Astrocyte (in vitro differentiated cells and primary cell): ENCODE measurements at regions not wholly inside any gene's neighbourhood (a gene's known extent, or its start where the extent isn't known, plus 50 kb on each side); places are given as distances from the start of the nearest gene placed in this dataset.

ENCODE experiments used
- EZH2 ChIP-seq: IDR thresholded peaks from 2 replicates; pipeline ENCODE4 v1.6.1; 2012; ENCODE audit warnings: mild to moderate bottlenecking, low read length, inconsistent platforms; ENCODE audit not compliant: insufficient read depth
- TF ChIP-seq, protein P1 (sequence below): IDR thresholded peaks from 2 replicates; pipeline ENCODE4 v1.5.1; 2011; ENCODE audit warnings: low read depth, mild to moderate bottlenecking, inconsistent platforms, low read length, moderate library complexity; ENCODE audit not compliant: insufficient read depth

DNA sequence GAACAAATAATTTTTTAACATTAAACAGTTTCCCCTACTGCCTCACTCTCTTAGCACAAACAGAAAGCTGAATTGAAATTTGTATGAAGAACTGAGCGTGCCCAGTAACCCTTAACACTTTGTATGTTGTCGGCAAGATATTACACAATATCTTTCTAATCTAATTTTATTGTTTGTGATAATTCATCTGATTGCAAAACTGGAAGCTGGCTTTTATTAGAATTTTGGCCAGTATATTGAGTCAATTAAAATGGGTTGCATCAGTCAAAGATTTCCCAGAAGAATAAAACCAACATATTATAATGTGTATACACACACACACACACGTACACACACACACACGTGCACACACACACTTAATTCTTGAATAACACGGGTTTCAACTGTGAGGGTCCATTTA lies 2332.1 kb downstream of the PCDH7 start:
- TF ChIP-seq, protein P1, sequence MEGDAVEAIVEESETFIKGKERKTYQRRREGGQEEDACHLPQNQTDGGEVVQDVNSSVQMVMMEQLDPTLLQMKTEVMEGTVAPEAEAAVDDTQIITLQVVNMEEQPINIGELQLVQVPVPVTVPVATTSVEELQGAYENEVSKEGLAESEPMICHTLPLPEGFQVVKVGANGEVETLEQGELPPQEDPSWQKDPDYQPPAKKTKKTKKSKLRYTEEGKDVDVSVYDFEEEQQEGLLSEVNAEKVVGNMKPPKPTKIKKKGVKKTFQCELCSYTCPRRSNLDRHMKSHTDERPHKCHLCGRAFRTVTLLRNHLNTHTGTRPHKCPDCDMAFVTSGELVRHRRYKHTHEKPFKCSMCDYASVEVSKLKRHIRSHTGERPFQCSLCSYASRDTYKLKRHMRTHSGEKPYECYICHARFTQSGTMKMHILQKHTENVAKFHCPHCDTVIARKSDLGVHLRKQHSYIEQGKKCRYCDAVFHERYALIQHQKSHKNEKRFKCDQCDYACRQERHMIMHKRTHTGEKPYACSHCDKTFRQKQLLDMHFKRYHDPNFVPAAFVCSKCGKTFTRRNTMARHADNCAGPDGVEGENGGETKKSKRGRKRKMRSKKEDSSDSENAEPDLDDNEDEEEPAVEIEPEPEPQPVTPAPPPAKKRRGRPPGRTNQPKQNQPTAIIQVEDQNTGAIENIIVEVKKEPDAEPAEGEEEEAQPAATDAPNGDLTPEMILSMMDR, result no peak
- TF ChIP-seq EZH2, result no peak
